GM23338 (cell line): ENCODE measurements at regions not wholly inside any gene's neighbourhood (a gene's known extent, or its start where the extent isn't known, plus 50 kb on each side); places are given as distances from the start of the nearest gene placed in this dataset.
A peak's percentile ranks its signal among the peaks of the same experiment; 100 is the strongest.

ENCODE experiments used
- ATAC-seq: fragments of 200-7000 bp; cut with Tn5 transposase; 3 replicates; pipeline ENCODE4 v1.9.1; 2020
- DNase-seq: peaks from one replicate; pipeline ENCODE4 v3.0.0-alpha.2; 2015; ENCODE audit warnings: low spot score
- H2AFZ ChIP-seq: fragments of 200-600 bp; sonication (generic); 2 replicates; pipeline ENCODE4 v1.8.0; 2016; ENCODE audit warnings: antibody characterized with exemption, mild to moderate bottlenecking, moderate library complexity
- H3F3A ChIP-seq: fragments of 200-600 bp; sonication (generic); replicated peaks from 2 replicates; pipeline ENCODE4 v1.8.0; 2017; ENCODE audit warnings: antibody characterized with exemption, mixed run types, low read depth
- H3K27ac ChIP-seq: fragments of 200-600 bp; sonication (generic); 2 replicates; pipeline ENCODE4 v1.6.1; 2016; ENCODE audit warnings: low read depth
- H3K27me3 ChIP-seq: fragments of 200-600 bp; sonication (generic); 2 replicates; pipeline ENCODE4 v1.8.0; 2016; ENCODE audit warnings: mild to moderate bottlenecking, mixed run types, moderate library complexity; ENCODE audit not compliant: insufficient read depth
- H3K36me3 ChIP-seq: fragments of 200-600 bp; sonication (generic); 2 replicates; pipeline ENCODE4 v1.8.0; 2016; ENCODE audit warnings: mild to moderate bottlenecking; ENCODE audit not compliant: insufficient read depth
- H3K4me1 ChIP-seq: fragments of 200-600 bp; sonication (generic); 2 replicates; pipeline ENCODE4 v1.8.0; 2016; ENCODE audit warnings: mild to moderate bottlenecking, moderate library complexity; ENCODE audit not compliant: insufficient read depth
- H3K4me2 ChIP-seq: fragments of 200-600 bp; sonication (generic); 2 replicates; pipeline ENCODE4 v1.7.1; 2017; ENCODE audit warnings: mixed run types
- H3K4me3 ChIP-seq: fragments of 200-600 bp; sonication (generic); 2 replicates; pipeline ENCODE4 v1.6.1; 2016; ENCODE audit warnings: mixed run types
- H3K79me2 ChIP-seq: fragments of 200-600 bp; sonication (generic); replicated peaks from 2 replicates; pipeline ENCODE4 v1.8.0; 2017; ENCODE audit warnings: mild to moderate bottlenecking; ENCODE audit not compliant: insufficient read depth
- H3K9me2 ChIP-seq: fragments of 200-600 bp; sonication (generic); 2 replicates; pipeline ENCODE4 v1.8.0; 2017; ENCODE audit not compliant: insufficient read depth
- H4K20me1 ChIP-seq: fragments of 200-600 bp; sonication (generic); replicated peaks from 2 replicates; pipeline ENCODE4 v1.8.0; 2017; ENCODE audit warnings: mild to moderate bottlenecking; ENCODE audit not compliant: insufficient read depth
- H3K27ac Mint-ChIP-seq: 2 replicates; pipeline ENCODE4 v1.8.0; 2020; ENCODE audit warnings: inconsistent platforms, mild to moderate bottlenecking, moderate library complexity, mixed read lengths
- H3K27me3 Mint-ChIP-seq: 3 replicates; pipeline ENCODE4 v1.8.0; 2022; ENCODE audit warnings: low read depth, mild to moderate bottlenecking, moderate library complexity, mixed read lengths, inconsistent platforms; ENCODE audit not compliant: insufficient read depth, poor library complexity
- H3K36me3 Mint-ChIP-seq: 3 replicates; pipeline ENCODE4 v1.8.0; 2021; ENCODE audit warnings: low read depth, mild to moderate bottlenecking, inconsistent platforms, moderate library complexity, mixed read lengths
- H3K4me1 Mint-ChIP-seq: 3 replicates; pipeline ENCODE4 v1.8.0; 2020; ENCODE audit warnings: mild to moderate bottlenecking, inconsistent platforms, mixed read lengths
- H3K4me3 Mint-ChIP-seq: 3 replicates; pipeline ENCODE4 v1.8.0; 2021; ENCODE audit warnings: moderate library complexity, mild to moderate bottlenecking, inconsistent platforms, mixed read lengths
- H3K9me3 Mint-ChIP-seq: 3 replicates; pipeline ENCODE4 v1.8.0; 2020; ENCODE audit warnings: moderate library complexity, mild to moderate bottlenecking, inconsistent platforms, mixed read lengths
- CREB1 ChIP-seq: fragments of 250-450 bp; sonication (Bioruptor Pico); IDR thresholded peaks from 2 replicates; pipeline ENCODE4 v1.5.0; 2020; ENCODE audit warnings: low read depth, mild to moderate bottlenecking, moderate library complexity
- EZH2phosphoT487 ChIP-seq: fragments of 200-600 bp; sonication (generic); IDR thresholded peaks from one replicate; pipeline ENCODE4 v1.8.1; 2018; ENCODE audit warnings: antibody characterized with exemption; ENCODE audit not compliant: unreplicated experiment
- JUNB ChIP-seq: IDR thresholded peaks from one replicate; pipeline ENCODE4 v1.6.1; 2016; ENCODE audit warnings: antibody characterized with exemption; ENCODE audit not compliant: unreplicated experiment
- NANOG ChIP-seq: IDR thresholded peaks from 2 replicates; pipeline ENCODE4 v1.6.1; 2016; ENCODE audit warnings: antibody characterized with exemption, borderline replicate concordance
- POLR2AphosphoS5 ChIP-seq: IDR thresholded peaks from 2 replicates; pipeline ENCODE4 v1.6.1; 2016; ENCODE audit warnings: antibody characterized with exemption, low read depth
- REST ChIP-seq: IDR thresholded peaks from one replicate; pipeline ENCODE4 v1.6.1; 2018; ENCODE audit warnings: antibody characterized with exemption; ENCODE audit not compliant: unreplicated experiment
- STAT1 ChIP-seq: IDR thresholded peaks from one replicate; pipeline ENCODE4 v1.6.1; 2016; ENCODE audit warnings: antibody characterized with exemption; ENCODE audit not compliant: unreplicated experiment
- ZNF462 ChIP-seq: fragments of 250-450 bp; sonication (Bioruptor Pico); IDR thresholded peaks from 2 replicates; pipeline ENCODE4 v1.5.0; 2020; ENCODE audit warnings: mild to moderate bottlenecking, moderate library complexity
- TF ChIP-seq, protein P1 (sequence below), 2 experiments: fragments of 200-600 bp in 1 of 2; sonication (generic) in 1 of 2; conservative IDR thresholded peaks; 2 replicates each; pipeline versions ENCODE4 v1.5.1 to v1.6.1; 2016 to 2017; ENCODE audit warnings: antibody characterized with exemption in 2 of 2, low read depth in 2 of 2, mild to moderate bottlenecking in 2 of 2, moderate library complexity in 1 of 2

GRCh38 chr4:85228264-85228663 is 246.7 kb upstream of the ARHGAP24 start:
- Histone ChIP-seq H4K20me1 (no peaks in the 10 kb centered on the region), H3K4me3 (no peak overlapping the region), H3K4me1 (no peaks in the 10 kb centered on the region), H3K27ac (no peak overlapping the region), H2AFZ (no peak overlapping the region), H3K79me2 (no peaks in the 10 kb centered on the region), H3K36me3 (no peaks in the 10 kb centered on the region), H3K4me2 (no peak overlapping the region), H3K9me2 (peaks cover 1% of the 10 kb centered on the region; the same call in 1 of the 2 replicates), H3F3A (no peaks in the 10 kb centered on the region), H3K27me3 (no peaks in the 10 kb centered on the region)
- H3K27ac Mint-ChIP-seq, result no peak overlapping the region
- TF ChIP-seq CREB1, result no peak
- TF ChIP-seq, protein P1, sequence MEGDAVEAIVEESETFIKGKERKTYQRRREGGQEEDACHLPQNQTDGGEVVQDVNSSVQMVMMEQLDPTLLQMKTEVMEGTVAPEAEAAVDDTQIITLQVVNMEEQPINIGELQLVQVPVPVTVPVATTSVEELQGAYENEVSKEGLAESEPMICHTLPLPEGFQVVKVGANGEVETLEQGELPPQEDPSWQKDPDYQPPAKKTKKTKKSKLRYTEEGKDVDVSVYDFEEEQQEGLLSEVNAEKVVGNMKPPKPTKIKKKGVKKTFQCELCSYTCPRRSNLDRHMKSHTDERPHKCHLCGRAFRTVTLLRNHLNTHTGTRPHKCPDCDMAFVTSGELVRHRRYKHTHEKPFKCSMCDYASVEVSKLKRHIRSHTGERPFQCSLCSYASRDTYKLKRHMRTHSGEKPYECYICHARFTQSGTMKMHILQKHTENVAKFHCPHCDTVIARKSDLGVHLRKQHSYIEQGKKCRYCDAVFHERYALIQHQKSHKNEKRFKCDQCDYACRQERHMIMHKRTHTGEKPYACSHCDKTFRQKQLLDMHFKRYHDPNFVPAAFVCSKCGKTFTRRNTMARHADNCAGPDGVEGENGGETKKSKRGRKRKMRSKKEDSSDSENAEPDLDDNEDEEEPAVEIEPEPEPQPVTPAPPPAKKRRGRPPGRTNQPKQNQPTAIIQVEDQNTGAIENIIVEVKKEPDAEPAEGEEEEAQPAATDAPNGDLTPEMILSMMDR (conservative IDR thresholded peaks at IDR 0.05; ENCODE audit: low read depth in 2 of 2), result peak; percentile 50 to 61
- TF ChIP-seq ZNF462, result no peak
- TF ChIP-seq POLR2AphosphoS5, result no peak
- DNase-seq (peak; percentile 21), ATAC-seq (no peak)
- peaks cover 8% of the 10 kb centered on the region; the same call in 1 of the 3 replicates for H3K36me3 Mint-ChIP-seq
- no peaks in the 10 kb centered on the region for H3K27me3 Mint-ChIP-seq
- no peaks in the 10 kb centered on the region for H3K4me1 Mint-ChIP-seq
- peaks cover 24% of the 10 kb centered on the region for H3K9me3 Mint-ChIP-seq
- no peak overlapping the region for H3K4me3 Mint-ChIP-seq

DNA sequence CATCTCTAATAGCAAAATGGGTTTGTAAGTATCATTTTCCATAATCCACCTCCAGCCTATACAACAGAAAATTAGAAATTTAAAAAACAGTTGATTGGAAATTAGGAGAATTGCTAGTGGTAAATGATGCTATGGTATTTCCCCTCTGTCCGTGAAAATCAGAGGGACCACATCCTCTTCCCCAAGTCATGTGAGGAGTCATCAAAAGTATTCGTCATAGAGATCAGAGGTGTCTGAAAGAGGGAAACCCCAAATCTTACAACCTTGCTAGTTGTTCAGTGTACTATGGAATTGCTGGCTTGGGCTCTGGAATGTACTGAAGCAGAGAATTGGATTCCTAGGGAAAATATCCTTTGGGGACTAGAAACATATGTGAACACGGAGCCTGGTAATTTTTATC is 241.4 kb upstream of the ARHGAP24 start:
- Mint-ChIP-seq H3K4me1 (no peaks in the 10 kb centered on the region), H3K36me3 (no peaks in the 10 kb centered on the region), H3K4me3 (no peak overlapping the region), H3K27ac (no peak overlapping the region), H3K27me3 (no peaks in the 10 kb centered on the region), H3K9me3 (0 out of 3 replicates have a peak, but pooled peaks cover 2% of the 10 kb centered on the region)
- no peak overlapping the region for H3K27ac ChIP-seq
- H3K36me3 ChIP-seq, result no peaks in the 10 kb centered on the region
- no peak overlapping the region for H3K4me2 ChIP-seq
- H2AFZ ChIP-seq, result no peak overlapping the region
- H3F3A ChIP-seq, result no peaks in the 10 kb centered on the region
- ATAC-seq (no peak), DNase-seq (no peak)
- H3K79me2 ChIP-seq, result no peaks in the 10 kb centered on the region
- H3K9me2 ChIP-seq, result peaks cover 5% of the 10 kb centered on the region
- no peaks in the 10 kb centered on the region for H3K27me3 ChIP-seq
- no peaks in the 10 kb centered on the region for H4K20me1 ChIP-seq
- H3K4me1 ChIP-seq, result no peaks in the 10 kb centered on the region
- H3K4me3 ChIP-seq, result no peak overlapping the region
- TF ChIP-seq REST (no peak), JUNB (no peak), STAT1 (no peak), NANOG (no peak), EZH2phosphoT487 (no peak)
